T-cell (primary cell): ENCODE measurements at regions not wholly inside any gene's neighbourhood (a gene's known extent, or its start where the extent isn't known, plus 50 kb on each side); places are given as distances from the start of the nearest gene placed in this dataset.

ENCODE experiments used
- ATAC-seq, 4 experiments: fragments of 200-7000 bp in 3 of 4; fragments of 150-1000 bp in 1 of 4; cut with Tn5 transposase; replicated peaks in 1 of 4; 1 replicate in 3 of 4; 2 replicates in 1 of 4; pipeline ENCODE4 v1.10.0; 2021; ENCODE audit warnings: moderate library complexity in 3 of 4, mild to moderate bottlenecking in 2 of 4, moderate number of reproducible peaks in 1 of 4
- CTCF ChIA-PET, 2 donors: fragments of 300-600 bp; sonication (Branson Sonifier 250); formaldehyde crosslinking; loops; one replicate each; lab custom pipeline; 2022; ENCODE audit warnings: antibody characterized with exemption in 2 of 2; lab: Charles Lee
- POLR2A ChIA-PET, 2 donors: fragments of 300-600 bp; sonication (Branson Sonifier 250); formaldehyde crosslinking; loops; one replicate each; lab custom pipeline; 2022; ENCODE audit warnings: antibody characterized with exemption in 2 of 2; lab: Charles Lee
- DNase-seq, 35 experiments: peaks; one replicate each; pipeline versions ENCODE4 v3.0.0 to v3.0.0-alpha.2; 2013 to 2023
- H3K27ac ChIP-seq: one replicate; pipeline ENCODE4 v1.5.1; 2013; ENCODE audit warnings: low read length
- H3K27me3 ChIP-seq, 2 experiments: replicated peaks in 1 of 2; 1 replicate in 1 of 2; 2 replicates in 1 of 2; pipeline versions ENCODE4 v1.6.1 to v1.7.0; 2013; ENCODE audit warnings: low read length in 1 of 2, mixed read lengths in 1 of 2; ENCODE audit not compliant: control insufficient read depth in 2 of 2, insufficient read depth in 2 of 2; ENCODE audit errors: extremely low read depth in 1 of 2
- H3K36me3 ChIP-seq, 2 donors: 1 replicate in 1 of 2; 2 replicates in 1 of 2; pipeline versions ENCODE4 v1.6.1 to v1.7.0; 2013; ENCODE audit warnings: low read length in 1 of 2; ENCODE audit not compliant: control insufficient read depth in 2 of 2, insufficient read depth in 1 of 2; ENCODE audit errors: extremely low read depth in 1 of 2
- H3K4me1 ChIP-seq, 2 experiments: 1 replicate in 1 of 2; 2 replicates in 1 of 2; pipeline versions ENCODE4 v1.6.1 to v1.7.0; 2013; ENCODE audit warnings: low read length in 2 of 2, mixed read lengths in 1 of 2; ENCODE audit not compliant: insufficient read depth in 2 of 2, control insufficient read depth in 1 of 2; ENCODE audit errors: extremely low read depth in 1 of 2
- H3K4me3 ChIP-seq, 2 donors: 1 replicate in 1 of 2; 2 replicates in 1 of 2; pipeline versions ENCODE4 v1.5.1 to v1.7.0; 2013; ENCODE audit warnings: mild to moderate bottlenecking in 2 of 2, low read length in 1 of 2, moderate library complexity in 1 of 2; ENCODE audit not compliant: control insufficient read depth in 1 of 2; ENCODE audit errors: extremely low read depth in 1 of 2
- H3K9me3 ChIP-seq: 2 replicates; pipeline ENCODE4 v1.7.0; 2013
- H3K27ac Mint-ChIP-seq, 2 donors: one replicate each; pipeline ENCODE4 v1.8.0; 2020 to 2021; ENCODE audit warnings: mild to moderate bottlenecking in 2 of 2, mixed read lengths in 2 of 2
- H3K27me3 Mint-ChIP-seq, 2 donors: one replicate each; pipeline ENCODE4 v1.8.0; 2021 to 2022; ENCODE audit warnings: mixed read lengths in 2 of 2
- H3K36me3 Mint-ChIP-seq: one replicate; pipeline ENCODE4 v1.8.0; 2021; ENCODE audit warnings: mixed read lengths
- H3K4me1 Mint-ChIP-seq, 3 donors: one replicate each; pipeline ENCODE4 v1.8.0; 2020 to 2022; ENCODE audit warnings: mixed read lengths in 3 of 3, mild to moderate bottlenecking in 1 of 3
- H3K4me3 Mint-ChIP-seq, 3 donors: one replicate each; pipeline ENCODE4 v1.8.0; 2020 to 2022; ENCODE audit warnings: mild to moderate bottlenecking in 3 of 3, mixed read lengths in 3 of 3, moderate library complexity in 3 of 3
- H3K9me3 Mint-ChIP-seq, 3 donors: one replicate each; pipeline ENCODE4 v1.8.0; 2020 to 2022; ENCODE audit warnings: mixed read lengths in 3 of 3
- WGBS: methylation state at CpG from one replicate; pipeline ENCODE4 v1.1.5; 2013; ENCODE audit warnings: missing lambda C conversion rate; ENCODE audit not compliant: insufficient coverage; 5-methylcytosine and 5-hydroxymethylcytosine counted together

DNA sequence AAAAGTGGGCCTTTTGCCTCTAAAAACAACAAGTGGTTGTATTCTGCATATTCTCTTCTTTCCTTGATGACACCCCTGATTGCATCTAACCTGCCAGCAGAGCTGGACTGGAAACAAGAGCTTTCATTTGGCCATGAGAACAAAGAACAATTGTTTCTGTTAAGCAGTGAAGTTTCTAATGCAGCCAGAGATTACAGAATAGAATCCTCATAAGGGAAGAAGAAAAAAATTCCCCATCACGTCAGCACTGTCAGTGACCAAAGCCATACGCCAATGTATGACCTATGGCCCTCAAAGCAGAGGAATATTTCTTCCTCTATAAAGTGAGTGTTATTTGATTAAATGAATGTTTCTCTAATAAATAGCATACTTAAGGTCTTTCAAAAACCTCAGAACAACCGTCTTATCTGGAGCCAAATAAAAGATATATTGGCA is 529.1 kb upstream of the INTU start:
- no peak for ATAC-seq
- Histone ChIP-seq H3K27me3 (no peaks in the 10 kb centered on the region), H3K4me1 (no peaks in the 10 kb centered on the region), H3K27ac (no peak overlapping the region), H3K4me3 (no peak overlapping the region), H3K36me3 (no peaks in the 10 kb centered on the region), H3K9me3 (no peaks in the 10 kb centered on the region)
- WGBS, result no CpG with 5 or more reads among the region's 3 CpGs
- Mint-ChIP-seq H3K36me3 (no peaks in the 10 kb centered on the region), H3K9me3 (peaks cover 13 to 26% (median 25%) of the 10 kb centered on the region in 3 donors), H3K27ac (no peak overlapping the region), H3K4me1 (no peaks in the 10 kb centered on the region), H3K4me3 (no peak overlapping the region), H3K27me3 (no peaks in the 10 kb centered on the region)
- DNase-seq, result no peak
- ChIA-PET CTCF (no interaction called here), POLR2A (no interaction called here)

DNA sequence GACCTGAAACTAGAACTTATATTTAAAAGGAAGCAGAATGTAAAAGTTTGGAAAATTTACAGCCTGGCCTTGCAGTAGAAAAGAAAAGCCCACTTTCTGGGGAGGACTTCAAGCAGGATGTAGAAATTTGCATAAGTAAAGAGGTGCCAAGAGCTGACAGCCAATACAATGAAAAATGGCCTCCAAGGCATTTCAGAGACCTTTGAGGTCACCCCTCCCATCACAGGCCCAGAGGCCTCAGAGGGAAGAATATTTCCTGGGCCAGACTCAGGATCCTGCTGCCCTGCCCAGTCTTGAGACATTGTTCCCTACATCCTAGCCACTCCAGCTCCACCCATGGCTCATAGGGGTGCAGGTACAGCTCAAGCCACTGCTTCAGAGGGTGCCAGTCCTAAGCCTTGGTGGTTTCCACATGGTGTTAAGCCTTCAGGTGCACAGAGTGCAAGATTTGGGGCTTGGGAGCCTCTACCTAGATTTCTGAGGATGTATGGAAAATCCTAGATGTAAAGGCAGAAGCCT is 518.9 kb upstream of the INTU start:
- POLR2A ChIA-PET, result no interaction called here
- no peaks in the 10 kb centered on the region for H3K36me3 ChIP-seq
- no peak overlapping the region for H3K4me3 Mint-ChIP-seq

DNA sequence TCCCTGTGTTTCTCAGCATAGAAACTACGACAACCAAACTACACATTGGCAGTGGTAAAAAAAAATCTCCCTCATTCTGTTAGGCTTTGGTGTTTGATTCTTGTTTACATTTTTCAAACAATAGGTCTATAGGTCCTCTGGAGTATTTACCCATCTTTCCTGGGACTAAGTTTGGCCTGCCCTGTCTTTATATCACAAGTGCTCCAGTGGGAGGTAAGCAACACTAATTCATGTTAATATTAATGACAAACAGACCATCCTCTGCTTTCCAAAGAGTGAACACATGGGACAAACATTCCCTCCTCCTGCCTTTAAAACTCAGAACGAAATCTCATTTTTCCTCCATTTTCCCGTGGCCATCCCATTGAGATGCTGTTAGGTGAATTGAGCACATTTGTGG is 514.1 kb upstream of the INTU start:
- H3K36me3 Mint-ChIP-seq, result no peaks in the 10 kb centered on the region
- peaks cover 7 to 15% (median 10%) of the 10 kb centered on the region in 3 donors for H3K9me3 Mint-ChIP-seq
- Histone ChIP-seq H3K36me3 (no peaks in the 10 kb centered on the region), H3K9me3 (peaks cover 2% of the 10 kb centered on the region), H3K4me3 (no peak overlapping the region), H3K27me3 (no peaks in the 10 kb centered on the region), H3K27ac (no peak overlapping the region), H3K4me1 (no peaks in the 10 kb centered on the region)
- ATAC-seq, result no peak
- H3K4me1 Mint-ChIP-seq, result no peaks in the 10 kb centered on the region
- no peak overlapping the region for H3K4me3 Mint-ChIP-seq
- ChIA-PET CTCF (no interaction called here), POLR2A (interaction anchor here in 1 of 2 donors (0.6 kb wide), 1 partner anchor 138 kb away, joined by 3 read pairs; no protein-coding TSS in a partner anchor)
- DNase-seq, result no peak
- H3K27ac Mint-ChIP-seq, result no peak overlapping the region
- WGBS, result no CpG with 5 or more reads among the region's 3 CpGs
- H3K27me3 Mint-ChIP-seq, result no peaks in the 10 kb centered on the region

More for the DNA sequence above, 518.9 kb upstream of the INTU start:
- ATAC-seq (no peak), DNase-seq (no peak)
- no peaks in the 10 kb centered on the region for H3K4me1 Mint-ChIP-seq
- H3K9me3 ChIP-seq, result no peaks in the 10 kb centered on the region
- H3K4me1 ChIP-seq, result no peaks in the 10 kb centered on the region
- no peaks in the 10 kb centered on the region for H3K27me3 ChIP-seq
- no peak overlapping the region for H3K27ac ChIP-seq
- H3K36me3 Mint-ChIP-seq, result no peaks in the 10 kb centered on the region
- CTCF ChIA-PET, result no interaction called here
- H3K4me3 ChIP-seq, result no peak overlapping the region
- H3K27ac Mint-ChIP-seq, result no peak overlapping the region
- peaks cover 3 to 18% (median 11%) of the 10 kb centered on the region in 3 donors for H3K9me3 Mint-ChIP-seq
- H3K27me3 Mint-ChIP-seq, result no peaks in the 10 kb centered on the region

DNA sequence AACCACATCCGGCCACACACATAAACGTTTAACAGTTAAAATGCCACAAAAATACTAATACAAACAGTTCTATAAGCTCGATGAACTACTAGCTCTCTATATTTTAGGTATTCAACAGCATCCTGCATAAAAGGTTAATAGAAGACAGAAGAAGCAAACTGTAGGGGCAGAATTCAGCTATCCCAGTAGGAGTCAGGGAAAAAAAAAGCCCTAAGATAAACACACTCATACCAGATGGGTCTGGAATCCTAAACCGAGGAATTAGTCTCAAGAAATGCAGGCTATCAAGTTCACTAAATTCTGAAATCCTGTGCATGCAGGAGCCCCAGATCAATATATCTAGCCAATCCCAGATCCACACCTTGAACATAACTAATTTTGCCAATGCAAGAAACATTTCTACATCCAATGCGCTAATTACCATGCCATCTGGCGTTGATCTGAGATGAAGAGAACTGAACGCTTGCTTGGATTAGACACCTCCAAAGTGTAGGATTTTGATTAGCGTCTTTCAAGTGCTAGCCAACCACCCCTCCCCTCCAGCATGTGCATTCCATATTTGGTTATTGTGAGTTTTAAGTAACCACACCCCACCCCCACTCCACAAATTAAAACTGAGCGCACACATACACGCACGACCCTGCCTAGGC is 512.2 kb upstream of the INTU start:
- Histone ChIP-seq H3K36me3 (no peaks in the 10 kb centered on the region), H3K4me3 (no peak overlapping the region), H3K27ac (no peak overlapping the region), H3K4me1 (no peaks in the 10 kb centered on the region), H3K27me3 (no peaks in the 10 kb centered on the region), H3K9me3 (peaks cover 2% of the 10 kb centered on the region)
- ChIA-PET POLR2A (no interaction called here), CTCF (no interaction called here)
- WGBS, result 100% methylated on average over 1 of the region's 11 CpGs
- Mint-ChIP-seq H3K27ac (no peak overlapping the region), H3K9me3 (peaks cover 10 to 12% (median 10%) of the 10 kb centered on the region in 3 donors), H3K36me3 (no peaks in the 10 kb centered on the region), H3K27me3 (no peaks in the 10 kb centered on the region), H3K4me1 (no peaks in the 10 kb centered on the region), H3K4me3 (no peak overlapping the region)
- ATAC-seq (no peak), DNase-seq (no peak)

DNA sequence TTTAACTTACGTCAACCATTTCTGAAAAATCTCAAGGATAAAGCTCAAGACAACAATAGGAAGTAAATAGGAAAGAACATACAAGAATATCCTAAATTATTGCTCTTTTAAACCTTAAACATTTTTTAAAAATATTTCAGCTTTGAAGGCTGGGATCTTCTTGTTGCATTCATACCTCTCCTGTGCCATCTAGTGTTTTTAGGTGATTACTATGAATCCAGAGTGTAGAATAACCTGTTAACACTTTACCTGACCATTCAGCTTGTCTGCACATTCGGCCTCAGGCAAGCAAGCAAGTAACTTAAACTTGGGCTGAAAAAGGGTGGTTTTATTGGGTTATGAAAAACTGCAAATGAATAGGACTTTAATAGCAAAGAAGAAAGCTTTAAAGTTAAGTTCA is 507.8 kb upstream of the INTU start:
- ATAC-seq, result no peak
- Histone ChIP-seq H3K4me1 (no peaks in the 10 kb centered on the region), H3K9me3 (no peaks in the 10 kb centered on the region), H3K4me3 (no peak overlapping the region), H3K27me3 (no peaks in the 10 kb centered on the region), H3K36me3 (no peaks in the 10 kb centered on the region), H3K27ac (no peak overlapping the region)
- no peak overlapping the region for H3K4me3 Mint-ChIP-seq
- no peaks in the 10 kb centered on the region for H3K4me1 Mint-ChIP-seq
- H3K9me3 Mint-ChIP-seq, result peaks cover 3 to 16% (median 11%) of the 10 kb centered on the region in 3 donors
- no peak for DNase-seq
- WGBS, result no CpG with 5 or more reads among the region's 2 CpGs
- ChIA-PET CTCF (no interaction called here), POLR2A (no interaction called here)
- no peaks in the 10 kb centered on the region for H3K27me3 Mint-ChIP-seq
- H3K27ac Mint-ChIP-seq, result no peak overlapping the region
- no peaks in the 10 kb centered on the region for H3K36me3 Mint-ChIP-seq

DNA sequence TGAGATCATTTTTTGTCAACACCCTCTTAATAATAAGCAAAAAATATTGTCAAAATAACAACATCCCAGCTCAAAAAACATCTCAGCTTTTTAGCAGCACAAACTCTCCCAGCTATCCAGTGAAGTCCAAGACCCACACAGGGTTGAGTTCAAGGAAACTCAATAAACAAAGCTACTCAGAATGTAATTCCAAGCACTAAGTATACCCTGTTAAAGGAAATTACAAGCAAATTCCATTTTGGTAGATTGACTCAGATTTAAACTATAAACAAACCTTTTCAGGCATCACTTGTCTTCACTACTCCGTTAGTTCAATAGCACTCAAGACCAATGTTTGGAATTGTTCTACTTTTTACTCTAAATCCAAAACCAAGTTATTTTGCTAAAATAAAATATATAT is 506.0 kb upstream of the INTU start:
- no CpG with 5 or more reads among the region's 1 CpG for WGBS
- CTCF ChIA-PET, result no interaction called here
- H3K4me3 ChIP-seq, result no peak overlapping the region
- no peaks in the 10 kb centered on the region for H3K36me3 ChIP-seq
- H3K4me3 Mint-ChIP-seq, result no peak overlapping the region
- H3K4me1 Mint-ChIP-seq, result no peaks in the 10 kb centered on the region
- peaks cover 0 to 12% (median 9%) of the 10 kb centered on the region in 3 donors for H3K9me3 Mint-ChIP-seq
- no peaks in the 10 kb centered on the region for H3K9me3 ChIP-seq
- no peaks in the 10 kb centered on the region for H3K27me3 Mint-ChIP-seq
- no peak overlapping the region for H3K27ac Mint-ChIP-seq
- DNase-seq, result no peak
- no peak overlapping the region for H3K27ac ChIP-seq
- H3K36me3 Mint-ChIP-seq, result no peaks in the 10 kb centered on the region
- no peak for ATAC-seq
- H3K4me1 ChIP-seq, result no peaks in the 10 kb centered on the region
- no peaks in the 10 kb centered on the region for H3K27me3 ChIP-seq
- POLR2A ChIA-PET, result no interaction called here
